ENCODE measurements at regions not wholly inside any gene's neighbourhood (a gene's known extent, or its start where the extent isn't known, plus 50 kb on each side); places are given as distances from the start of the nearest gene placed in this dataset.

DNA sequence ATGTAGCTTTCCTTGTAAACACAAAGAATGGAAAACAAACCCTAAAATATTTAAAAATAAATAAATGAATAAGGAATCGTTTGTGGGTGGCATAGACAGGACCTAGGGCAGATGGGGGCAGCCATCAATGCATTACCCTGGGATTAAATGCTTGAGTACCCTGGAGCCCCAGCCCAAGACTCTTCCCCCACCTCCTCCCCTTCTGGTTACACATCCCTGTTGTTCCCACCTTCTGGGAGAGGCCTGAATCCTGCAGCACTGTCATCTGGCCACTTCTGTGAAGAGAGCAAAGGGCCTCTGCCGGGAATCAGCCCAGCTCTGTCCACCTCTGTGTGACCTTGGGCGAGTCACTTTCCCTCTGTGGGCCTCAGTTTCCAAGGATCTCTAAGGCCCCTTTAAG lies 61.6 kb upstream of the COL13A1 start:
- WGBS (ENCODE audit: low lambda C conversion rate): 21% methylated on average over 3 of the region's 3 CpGs
- CTCF ChIA-PET (ENCODE audit: low intra/inter-chr PET ratio, low total read pairs): no interaction called here

DNA sequence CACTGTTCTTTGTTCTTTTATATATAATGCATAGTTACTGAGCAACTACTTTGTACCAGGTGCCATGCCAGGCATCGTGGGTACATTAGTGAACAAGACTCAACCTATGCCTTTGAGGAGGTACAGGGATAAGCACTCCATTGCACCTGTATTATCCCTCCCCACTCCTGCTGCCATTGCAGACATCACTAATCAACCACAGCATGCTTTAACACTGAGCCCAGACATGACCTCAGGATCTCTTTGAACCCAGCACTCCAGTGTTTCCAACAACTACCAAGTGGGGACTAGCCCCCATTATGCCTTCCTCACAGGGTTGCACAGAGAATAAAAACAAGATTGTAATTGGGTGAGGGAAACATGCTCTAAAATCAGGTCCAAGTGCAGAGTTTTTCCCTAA lies 60.5 kb upstream of the COL13A1 start:
- Histone ChIP-seq H2AFZ (ENCODE audit: low read length) (no peak overlapping the region), H3K4me3 (replicated peaks in 1 of 3; ENCODE audit: insufficient read depth in 1 of 3, low read depth in 2 of 3, low read length in 3 of 3) (no peak overlapping the region), H3K4me2 (ENCODE audit: low read depth, low read length) (no peak overlapping the region), H3K4me1 (ENCODE audit: insufficient read depth, low read length) (no peaks in the 10 kb centered on the region), H4K20me1 (ENCODE audit: insufficient read depth, low read length) (no peaks in the 10 kb centered on the region), H3K36me3 (replicated peaks in 1 of 2; ENCODE audit: control insufficient read depth in 1 of 2, insufficient read depth in 2 of 2, low read length in 2 of 2) (no peaks in the 10 kb centered on the region), H3K79me2 (ENCODE audit: insufficient read depth, low read length) (no peaks in the 10 kb centered on the region), H3K9ac (ENCODE audit: insufficient read depth, low read depth, low read length) (no peak overlapping the region), H3K9me3 (ENCODE audit: low read length) (no peaks in the 10 kb centered on the region), H3K27me3 (ENCODE audit: control insufficient read depth in 1 of 2, insufficient read depth in 2 of 2, low read length in 2 of 2) (peaks cover 0 to 17% of the 10 kb centered on the region in 2 experiments; a peak in 3 of 5 replicates), H3K27ac (ENCODE audit: extremely low read length, insufficient read depth, low read length) (no peak overlapping the region)
- ATAC-seq (no peak), DNase-seq (ENCODE audit: low spot score) (no peak), FAIRE-seq (no peak)
- ChIA-PET CTCF (ENCODE audit: low intra/inter-chr PET ratio, low total read pairs) (no interaction called here), POLR2A (no interaction called here)
- in situ Hi-C loops (cut with HindIII; ENCODE audit: extremely low pct_ligation_motif_present, low pct_unique_long_range_greater_than_20kb) (no loop called here), intact Hi-C loops (cut with micrococcal nuclease; ENCODE audit: unreplicated experiment) (loop anchor here (10.0 kb wide), 1 partner anchor 174 kb away; no protein-coding TSS in a partner anchor)
- BruUV-seq (replicated peaks): no TSS peak
- 0% methylated on average over 1 of the region's 1 CpG for WGBS (ENCODE audit: low lambda C conversion rate)
- TF ChIP-seq SMAD9 (CRISPR knock-in tag; IDR thresholded peaks at IDR 0.05) (no peak), RORA (CRISPR knock-in tag; IDR thresholded peaks at IDR 0.05) (no peak), NR1H2 (CRISPR knock-in tag; IDR thresholded peaks at IDR 0.05; ENCODE audit: borderline replicate concordance, low read depth) (no peak), ZFX (CRISPR knock-in tag; IDR thresholded peaks at IDR 0.05; ENCODE audit: low read depth) (no peak), MED1 (CRISPR knock-in tag; IDR thresholded peaks at IDR 0.05) (no peak), NONO (IDR thresholded peaks at IDR 0.05) (no peak), NONO (CRISPR knock-in tag; conservative IDR thresholded peaks at IDR 0.05) (no peak), KAT2B (IDR thresholded peaks at IDR 0.05; ENCODE audit: borderline replicate concordance, low read depth, low read length) (no peak), PAX8 (CRISPR knock-in tag; IDR thresholded peaks at IDR 0.05; ENCODE audit: borderline replicate concordance) (no peak), RNF2 (conservative IDR thresholded peaks at IDR 0.05; ENCODE audit: low read depth) (no peak), NR2F2 (IDR thresholded peaks at IDR 0.05; ENCODE audit: borderline replicate concordance, low read depth) (no peak), ZFAT (CRISPR knock-in tag; conservative IDR thresholded peaks at IDR 0.05) (no peak), ELF1 (CRISPR knock-in tag; IDR thresholded peaks at IDR 0.05) (no peak), HES4 (CRISPR knock-in tag; IDR thresholded peaks at IDR 0.05; ENCODE audit: borderline replicate concordance) (no peak)

More for the DNA sequence above, 61.6 kb upstream of the COL13A1 start:
- Histone ChIP-seq H3K27me3 (ENCODE audit: control insufficient read depth in 1 of 2, insufficient read depth in 2 of 2, low read length in 2 of 2) (peaks cover 0 to 17% of the 10 kb centered on the region in 2 experiments; a peak in 3 of 5 replicates), H3K9ac (ENCODE audit: insufficient read depth, low read depth, low read length) (no peak overlapping the region), H3K9me3 (ENCODE audit: low read length) (no peaks in the 10 kb centered on the region), H3K79me2 (ENCODE audit: insufficient read depth, low read length) (no peaks in the 10 kb centered on the region), H3K36me3 (replicated peaks in 1 of 2; ENCODE audit: control insufficient read depth in 1 of 2, insufficient read depth in 2 of 2, low read length in 2 of 2) (no peaks in the 10 kb centered on the region), H3K27ac (ENCODE audit: extremely low read length, insufficient read depth, low read length) (no peak overlapping the region), H3K4me2 (ENCODE audit: low read depth, low read length) (no peak overlapping the region), H4K20me1 (ENCODE audit: insufficient read depth, low read length) (no peaks in the 10 kb centered on the region), H3K4me1 (ENCODE audit: insufficient read depth, low read length) (no peaks in the 10 kb centered on the region), H2AFZ (ENCODE audit: low read length) (no peak overlapping the region), H3K4me3 (replicated peaks in 1 of 3; ENCODE audit: insufficient read depth in 1 of 3, low read depth in 2 of 3, low read length in 3 of 3) (no peak overlapping the region)
- no peak for ATAC-seq
- POLR2A ChIA-PET: no interaction called here
- TF ChIP-seq ZMYM4 (CRISPR knock-in tag; IDR thresholded peaks at IDR 0.05): no peak
- TF ChIP-seq, protein P1, sequence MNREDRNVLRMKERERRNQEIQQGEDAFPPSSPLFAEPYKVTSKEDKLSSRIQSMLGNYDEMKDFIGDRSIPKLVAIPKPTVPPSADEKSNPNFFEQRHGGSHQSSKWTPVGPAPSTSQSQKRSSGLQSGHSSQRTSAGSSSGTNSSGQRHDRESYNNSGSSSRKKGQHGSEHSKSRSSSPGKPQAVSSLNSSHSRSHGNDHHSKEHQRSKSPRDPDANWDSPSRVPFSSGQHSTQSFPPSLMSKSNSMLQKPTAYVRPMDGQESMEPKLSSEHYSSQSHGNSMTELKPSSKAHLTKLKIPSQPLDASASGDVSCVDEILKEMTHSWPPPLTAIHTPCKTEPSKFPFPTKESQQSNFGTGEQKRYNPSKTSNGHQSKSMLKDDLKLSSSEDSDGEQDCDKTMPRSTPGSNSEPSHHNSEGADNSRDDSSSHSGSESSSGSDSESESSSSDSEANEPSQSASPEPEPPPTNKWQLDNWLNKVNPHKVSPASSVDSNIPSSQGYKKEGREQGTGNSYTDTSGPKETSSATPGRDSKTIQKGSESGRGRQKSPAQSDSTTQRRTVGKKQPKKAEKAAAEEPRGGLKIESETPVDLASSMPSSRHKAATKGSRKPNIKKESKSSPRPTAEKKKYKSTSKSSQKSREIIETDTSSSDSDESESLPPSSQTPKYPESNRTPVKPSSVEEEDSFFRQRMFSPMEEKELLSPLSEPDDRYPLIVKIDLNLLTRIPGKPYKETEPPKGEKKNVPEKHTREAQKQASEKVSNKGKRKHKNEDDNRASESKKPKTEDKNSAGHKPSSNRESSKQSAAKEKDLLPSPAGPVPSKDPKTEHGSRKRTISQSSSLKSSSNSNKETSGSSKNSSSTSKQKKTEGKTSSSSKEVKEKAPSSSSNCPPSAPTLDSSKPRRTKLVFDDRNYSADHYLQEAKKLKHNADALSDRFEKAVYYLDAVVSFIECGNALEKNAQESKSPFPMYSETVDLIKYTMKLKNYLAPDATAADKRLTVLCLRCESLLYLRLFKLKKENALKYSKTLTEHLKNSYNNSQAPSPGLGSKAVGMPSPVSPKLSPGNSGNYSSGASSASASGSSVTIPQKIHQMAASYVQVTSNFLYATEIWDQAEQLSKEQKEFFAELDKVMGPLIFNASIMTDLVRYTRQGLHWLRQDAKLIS (CRISPR knock-in tag; IDR thresholded peaks at IDR 0.05): no peak
- no TSS peak for BruUV-seq (replicated peaks)
- intact Hi-C loops (cut with micrococcal nuclease; ENCODE audit: unreplicated experiment) (loop anchor here (10.0 kb wide), 1 partner anchor 175 kb away; no protein-coding TSS in a partner anchor), in situ Hi-C loops (cut with HindIII; ENCODE audit: extremely low pct_ligation_motif_present, low pct_unique_long_range_greater_than_20kb) (no loop called here)
- DNase-seq (ENCODE audit: low spot score): no peak
- FAIRE-seq: no peak
